SK-N-SH (cell line): ENCODE measurements at regions not wholly inside any gene's neighbourhood (a gene's known extent, or its start where the extent isn't known, plus 50 kb on each side); places are given as distances from the start of the nearest gene placed in this dataset.

Source experiments
- CHD2 ChIP-seq: fragments of 150-350 bp; IDR thresholded peaks from 2 replicates; pipeline ENCODE4 v1.6.1; 2018; ENCODE audit warnings: low read length; ENCODE audit not compliant: partially characterized antibody
- EP300 ChIP-seq, 2 experiments: IDR thresholded peaks; 2 replicates each; pipeline versions ENCODE4 v1.4.0 to v1.6.1; 2012; ENCODE audit warnings: borderline replicate concordance in 1 of 2, low read depth in 1 of 2, low read length in 1 of 2
- POLR2AphosphoS5 ChIP-seq: IDR thresholded peaks from 2 replicates; pipeline ENCODE4 v1.6.1; 2012; ENCODE audit warnings: low read depth, low read length

DNA sequence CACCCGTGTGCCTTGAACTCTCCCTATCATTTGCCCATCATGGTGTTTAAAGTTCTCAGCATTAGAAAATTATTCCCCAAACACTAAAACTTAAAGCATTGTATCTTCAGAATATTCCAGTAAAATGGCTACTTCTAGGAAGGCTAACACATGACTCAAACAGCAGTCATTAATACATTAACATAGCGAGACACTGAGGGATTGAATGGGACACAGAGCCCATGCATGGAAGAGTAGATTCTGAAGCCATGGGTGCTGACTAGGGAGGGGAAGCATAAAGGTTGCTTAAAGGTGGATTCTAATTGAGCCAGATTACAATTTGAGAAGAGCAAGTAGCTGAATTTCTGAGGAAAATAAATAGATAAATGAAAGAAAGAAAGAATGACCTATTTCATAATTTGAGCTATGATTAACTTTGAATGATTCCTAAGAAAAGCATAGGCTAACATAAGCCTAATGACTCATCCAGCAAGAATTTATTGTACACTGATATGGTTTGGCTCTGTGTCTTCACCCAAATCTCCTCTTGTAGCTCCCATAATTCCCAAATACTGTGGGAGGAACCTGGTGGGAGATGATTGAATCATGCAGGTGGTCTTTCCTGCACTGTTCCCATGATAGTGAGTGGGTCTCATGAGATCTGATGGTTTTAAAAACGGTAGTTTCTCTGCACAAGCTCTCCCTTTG is 79.8 kb upstream of the PIK3C3 start:
- TF ChIP-seq EP300 (IDR thresholded peaks at IDR 0.05; ENCODE audit: borderline replicate concordance in 1 of 2, low read depth in 1 of 2, low read length in 1 of 2) (no peak), POLR2AphosphoS5 (no peak), CHD2 (no peak)
